NCI-H2227 treated with DMSO at 0.1 percent for 48 hours (cell line): ENCODE measurements at regions not wholly inside any gene's neighbourhood (a gene's known extent, or its start where the extent isn't known, plus 50 kb on each side); places are given as distances from the start of the nearest gene placed in this dataset.
"Not testable (repeated sequence)": the region's sequence is repeated elsewhere in the genome, so short reads cannot be mapped to it uniquely, and the experiment has no call there.

Source experiments
- DNase-seq: peaks from one replicate; lab custom pipeline; 2025; lab: John Stamatoyannopoulos, UW

GRCh38 chr5:88615767-88616166 lies 267.2 kb downstream of the MEF2C start:
- not testable (repeated sequence) for DNase-seq

GRCh38 chr5:88613051-88613450 lies 269.9 kb downstream of the MEF2C start:
- no peak for DNase-seq

- DNase-seq: no peak
Measured at GRCh38 chr5:88610586-88610985, 272.4 kb downstream of the MEF2C start.

- no peak for DNase-seq
Measured at GRCh38 chr5:88607492-88607891, 275.5 kb downstream of the MEF2C start.

- DNase-seq: no peak
Measured at GRCh38 chr5:88606626-88607025, 276.4 kb downstream of the MEF2C start.

GRCh38 chr5:88606173-88606572 lies 276.8 kb downstream of the MEF2C start:
- DNase-seq: no peak

- DNase-seq: no peak
Measured at GRCh38 chr5:88602584-88602983, 280.4 kb downstream of the MEF2C start.

- no peak for DNase-seq
Measured at GRCh38 chr5:88594441-88594840, 288.5 kb downstream of the MEF2C start.

- no peak for DNase-seq
Measured at GRCh38 chr5:88588609-88589008, 294.4 kb downstream of the MEF2C start.

- no peak for DNase-seq
Measured at GRCh38 chr5:88583471-88583870, 299.5 kb downstream of the MEF2C start.

- no peak for DNase-seq
Measured at GRCh38 chr5:88558366-88558765, 289.7 kb upstream of the TMEM161B start.

- no peak for DNase-seq
Measured at GRCh38 chr5:88557881-88558280, 289.2 kb upstream of the TMEM161B start.

- DNase-seq: no peak
Measured at GRCh38 chr5:88557131-88557530, 288.5 kb upstream of the TMEM161B start.

GRCh38 chr5:88556406-88556805 lies 287.8 kb upstream of the TMEM161B start:
- no peak for DNase-seq

- peak; percentile 7 for DNase-seq
Measured at GRCh38 chr5:88555674-88556073, 287.0 kb upstream of the TMEM161B start.

- no peak for DNase-seq
Measured at GRCh38 chr5:88553986-88554385, 285.3 kb upstream of the TMEM161B start.

GRCh38 chr5:88553136-88553875 lies 284.7 kb upstream of the TMEM161B start:
- no peak for DNase-seq

GRCh38 chr5:88552426-88552825 lies 283.8 kb upstream of the TMEM161B start:
- DNase-seq: no peak

GRCh38 chr5:88551724-88552345 lies 283.2 kb upstream of the TMEM161B start:
- no peak for DNase-seq

- no peak for DNase-seq
Measured at GRCh38 chr5:88550736-88551135, 282.1 kb upstream of the TMEM161B start.

GRCh38 chr5:88548136-88548805 lies 279.6 kb upstream of the TMEM161B start:
- no peak for DNase-seq

GRCh38 chr5:88545338-88545737 lies 276.7 kb upstream of the TMEM161B start:
- DNase-seq: no peak

GRCh38 chr5:88544671-88545070 lies 276.0 kb upstream of the TMEM161B start:
- no peak for DNase-seq
